Stomach (tissue), 4 donors: ENCODE measurements at regions not wholly inside any gene's neighbourhood (a gene's known extent, or its start where the extent isn't known, plus 50 kb on each side); places are given as distances from the start of the nearest gene placed in this dataset.

Experiments used
- EP300 ChIP-seq: sonication (generic); formaldehyde crosslinking; IDR thresholded peaks from one replicate; pipeline ENCODE4 v1.6.1; 2017; ENCODE audit warnings: antibody characterized with exemption
- POLR2AphosphoS5 ChIP-seq, 3 donors: sonication (generic); formaldehyde crosslinking; IDR thresholded peaks; one replicate each; pipeline ENCODE4 v1.6.1; 2016; ENCODE audit warnings: antibody characterized with exemption in 3 of 3
- TF ChIP-seq, protein P1 (sequence below), 7 experiments: fragments of 450-650 bp in 4 of 7; fragments of 200-600 bp in 3 of 7; sonication (generic) in 3 of 7; IDR thresholded peaks; one replicate each; pipeline ENCODE4 v1.5.1; 2016 to 2019; ENCODE audit warnings: antibody characterized with exemption in 7 of 7, control low read depth in 2 of 7, mild to moderate bottlenecking in 1 of 7

DNA sequence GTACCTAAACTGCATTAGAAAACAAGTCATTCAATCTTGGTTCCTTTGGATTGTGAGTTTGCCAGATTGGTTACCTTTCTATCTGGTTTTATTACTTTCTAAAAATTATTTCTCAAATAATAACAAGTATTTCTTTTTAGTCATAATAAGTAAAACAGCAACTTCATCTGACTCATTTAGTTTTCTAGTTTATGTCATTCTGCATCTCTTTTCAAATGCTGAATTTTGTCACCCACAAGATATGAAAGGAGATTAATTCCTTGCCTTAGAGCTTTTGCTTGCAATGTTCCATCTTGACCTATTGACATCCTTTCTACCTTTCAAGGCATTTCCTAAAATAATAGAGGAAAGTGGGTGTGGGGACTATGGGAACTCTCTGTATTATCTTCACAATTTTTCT, 253.6 kb upstream of the PEX5L start:
- TF ChIP-seq EP300 (no peak), POLR2AphosphoS5 (IDR thresholded peaks at IDR 0.05) (no peak)
- TF ChIP-seq, protein P1, sequence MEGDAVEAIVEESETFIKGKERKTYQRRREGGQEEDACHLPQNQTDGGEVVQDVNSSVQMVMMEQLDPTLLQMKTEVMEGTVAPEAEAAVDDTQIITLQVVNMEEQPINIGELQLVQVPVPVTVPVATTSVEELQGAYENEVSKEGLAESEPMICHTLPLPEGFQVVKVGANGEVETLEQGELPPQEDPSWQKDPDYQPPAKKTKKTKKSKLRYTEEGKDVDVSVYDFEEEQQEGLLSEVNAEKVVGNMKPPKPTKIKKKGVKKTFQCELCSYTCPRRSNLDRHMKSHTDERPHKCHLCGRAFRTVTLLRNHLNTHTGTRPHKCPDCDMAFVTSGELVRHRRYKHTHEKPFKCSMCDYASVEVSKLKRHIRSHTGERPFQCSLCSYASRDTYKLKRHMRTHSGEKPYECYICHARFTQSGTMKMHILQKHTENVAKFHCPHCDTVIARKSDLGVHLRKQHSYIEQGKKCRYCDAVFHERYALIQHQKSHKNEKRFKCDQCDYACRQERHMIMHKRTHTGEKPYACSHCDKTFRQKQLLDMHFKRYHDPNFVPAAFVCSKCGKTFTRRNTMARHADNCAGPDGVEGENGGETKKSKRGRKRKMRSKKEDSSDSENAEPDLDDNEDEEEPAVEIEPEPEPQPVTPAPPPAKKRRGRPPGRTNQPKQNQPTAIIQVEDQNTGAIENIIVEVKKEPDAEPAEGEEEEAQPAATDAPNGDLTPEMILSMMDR (IDR thresholded peaks at IDR 0.05) = no peak
